ENCODE measurements at regions not wholly inside any gene's neighbourhood (a gene's known extent, or its start where the extent isn't known, plus 50 kb on each side); places are given as distances from the start of the nearest gene placed in this dataset.

DNA sequence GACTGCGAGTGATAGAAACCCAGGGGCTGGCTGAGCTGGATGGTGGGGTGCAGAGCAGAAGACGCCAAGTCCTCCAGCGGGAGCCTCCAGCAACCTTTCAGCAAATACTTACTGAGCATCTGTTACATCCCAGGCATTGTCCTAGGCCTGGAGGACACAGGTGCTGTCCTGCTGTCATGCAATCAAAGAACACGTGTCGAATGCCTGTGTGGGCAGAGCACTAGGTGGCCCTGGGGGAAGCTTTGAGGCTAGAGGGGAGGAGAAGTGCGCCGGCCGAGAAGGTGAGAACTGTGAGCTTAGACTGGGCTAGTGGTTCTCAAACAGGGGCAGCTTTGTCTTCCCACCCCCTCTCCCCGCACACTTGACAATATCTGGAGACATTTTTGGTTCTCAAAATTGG, 233.6 kb downstream of the BMP7 start:
- H3K27ac Mint-ChIP-seq (ENCODE audit: unreplicated experiment): no peak overlapping the region
- DNase-seq (ENCODE audit: low spot score): no peak
- TF ChIP-seq, protein P1, sequence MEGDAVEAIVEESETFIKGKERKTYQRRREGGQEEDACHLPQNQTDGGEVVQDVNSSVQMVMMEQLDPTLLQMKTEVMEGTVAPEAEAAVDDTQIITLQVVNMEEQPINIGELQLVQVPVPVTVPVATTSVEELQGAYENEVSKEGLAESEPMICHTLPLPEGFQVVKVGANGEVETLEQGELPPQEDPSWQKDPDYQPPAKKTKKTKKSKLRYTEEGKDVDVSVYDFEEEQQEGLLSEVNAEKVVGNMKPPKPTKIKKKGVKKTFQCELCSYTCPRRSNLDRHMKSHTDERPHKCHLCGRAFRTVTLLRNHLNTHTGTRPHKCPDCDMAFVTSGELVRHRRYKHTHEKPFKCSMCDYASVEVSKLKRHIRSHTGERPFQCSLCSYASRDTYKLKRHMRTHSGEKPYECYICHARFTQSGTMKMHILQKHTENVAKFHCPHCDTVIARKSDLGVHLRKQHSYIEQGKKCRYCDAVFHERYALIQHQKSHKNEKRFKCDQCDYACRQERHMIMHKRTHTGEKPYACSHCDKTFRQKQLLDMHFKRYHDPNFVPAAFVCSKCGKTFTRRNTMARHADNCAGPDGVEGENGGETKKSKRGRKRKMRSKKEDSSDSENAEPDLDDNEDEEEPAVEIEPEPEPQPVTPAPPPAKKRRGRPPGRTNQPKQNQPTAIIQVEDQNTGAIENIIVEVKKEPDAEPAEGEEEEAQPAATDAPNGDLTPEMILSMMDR (IDR thresholded peaks at IDR 0.05; ENCODE audit: unreplicated experiment): no peak
- no peak overlapping the region for H3K4me3 Mint-ChIP-seq (ENCODE audit: unreplicated experiment)
- peaks cover 21% of the 10 kb centered on the region for H3K4me1 Mint-ChIP-seq (ENCODE audit: unreplicated experiment)
- H3K9me3 Mint-ChIP-seq (ENCODE audit: unreplicated experiment): no peaks in the 10 kb centered on the region
- no peaks in the 10 kb centered on the region for H3K36me3 Mint-ChIP-seq (ENCODE audit: low read depth, unreplicated experiment)
- H3K27me3 Mint-ChIP-seq (ENCODE audit: unreplicated experiment): peaks cover 7% of the 10 kb centered on the region

DNA sequence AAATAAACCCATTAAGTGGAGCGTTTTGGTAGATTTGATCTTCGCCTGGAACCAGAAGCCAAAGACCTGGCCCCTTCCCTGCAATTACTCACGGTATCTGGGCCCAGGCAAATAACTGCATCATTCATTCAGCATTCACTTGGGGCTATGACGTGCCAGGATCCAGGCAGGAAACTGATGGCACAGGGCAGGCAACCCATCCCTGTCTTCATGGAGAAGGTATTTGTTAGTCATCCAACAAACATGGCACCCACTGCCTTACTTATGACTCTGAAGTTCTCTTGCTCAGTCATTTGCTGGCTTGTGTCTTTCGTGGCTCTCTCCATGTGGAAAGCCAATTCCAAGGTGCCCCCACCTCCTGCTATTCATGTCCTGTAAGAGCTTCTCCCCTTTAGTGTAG, 232.4 kb downstream of the BMP7 start:
- Mint-ChIP-seq H3K36me3 (ENCODE audit: low read depth, unreplicated experiment) (no peaks in the 10 kb centered on the region), H3K27ac (ENCODE audit: unreplicated experiment) (no peak overlapping the region), H3K9me3 (ENCODE audit: unreplicated experiment) (no peaks in the 10 kb centered on the region), H3K4me3 (ENCODE audit: unreplicated experiment) (no peak overlapping the region), H3K27me3 (ENCODE audit: unreplicated experiment) (peaks cover 7% of the 10 kb centered on the region), H3K4me1 (ENCODE audit: unreplicated experiment) (peaks cover 21% of the 10 kb centered on the region)
- TF ChIP-seq, protein P1 (IDR thresholded peaks at IDR 0.05; ENCODE audit: unreplicated experiment): no peak
- no peak for DNase-seq (ENCODE audit: low spot score)

DNA sequence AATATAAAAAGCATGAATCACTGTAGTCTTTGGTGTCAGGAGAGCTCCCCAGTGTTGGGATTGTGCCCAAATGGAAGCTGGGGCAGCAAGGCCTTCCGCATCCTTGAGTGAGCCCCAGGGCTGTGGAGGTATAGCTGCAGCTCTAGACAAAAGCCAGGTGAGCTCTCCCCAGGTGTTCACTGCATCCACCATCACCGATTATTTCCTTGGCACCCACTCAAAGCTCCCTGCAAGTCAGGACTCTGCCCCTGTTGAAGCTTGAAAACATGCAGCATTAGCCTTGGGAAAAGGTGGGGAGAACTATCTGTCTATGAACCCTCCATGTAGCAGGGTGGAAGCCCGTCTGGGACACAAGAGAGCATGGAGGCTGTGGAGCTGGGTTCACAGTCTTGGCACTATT, 228.8 kb downstream of the BMP7 start:
- Mint-ChIP-seq H3K27ac (ENCODE audit: unreplicated experiment) (no peak overlapping the region), H3K27me3 (ENCODE audit: unreplicated experiment) (peaks cover 2% of the 10 kb centered on the region), H3K4me3 (ENCODE audit: unreplicated experiment) (no peak overlapping the region), H3K36me3 (ENCODE audit: low read depth, unreplicated experiment) (no peaks in the 10 kb centered on the region), H3K9me3 (ENCODE audit: unreplicated experiment) (no peaks in the 10 kb centered on the region), H3K4me1 (ENCODE audit: unreplicated experiment) (peaks cover 9% of the 10 kb centered on the region)
- DNase-seq (ENCODE audit: low spot score): no peak
- TF ChIP-seq, protein P1 (IDR thresholded peaks at IDR 0.05; ENCODE audit: unreplicated experiment): no peak

GRCh38 chr20:57038608-57039440, 227.6 kb downstream of the BMP7 start:
- DNase-seq (ENCODE audit: low spot score): no peak
- H3K4me3 Mint-ChIP-seq (ENCODE audit: unreplicated experiment): no peak overlapping the region
- H3K36me3 Mint-ChIP-seq (ENCODE audit: low read depth, unreplicated experiment): no peaks in the 10 kb centered on the region
- no peaks in the 10 kb centered on the region for H3K9me3 Mint-ChIP-seq (ENCODE audit: unreplicated experiment)
- TF ChIP-seq, protein P1 (IDR thresholded peaks at IDR 0.05; ENCODE audit: unreplicated experiment): no peak
- no peaks in the 10 kb centered on the region for H3K4me1 Mint-ChIP-seq (ENCODE audit: unreplicated experiment)
- H3K27me3 Mint-ChIP-seq (ENCODE audit: unreplicated experiment): peaks cover 2% of the 10 kb centered on the region
- H3K27ac Mint-ChIP-seq (ENCODE audit: unreplicated experiment): no peak overlapping the region

GRCh38 chr20:57040466-57040865, 226.0 kb downstream of the BMP7 start:
- TF ChIP-seq, protein P1 (IDR thresholded peaks at IDR 0.05; ENCODE audit: unreplicated experiment): no peak
- H3K9me3 Mint-ChIP-seq (ENCODE audit: unreplicated experiment): no peaks in the 10 kb centered on the region
- no peak overlapping the region for H3K27ac Mint-ChIP-seq (ENCODE audit: unreplicated experiment)
- no peaks in the 10 kb centered on the region for H3K36me3 Mint-ChIP-seq (ENCODE audit: low read depth, unreplicated experiment)
- H3K4me1 Mint-ChIP-seq (ENCODE audit: unreplicated experiment): no peaks in the 10 kb centered on the region
- DNase-seq (ENCODE audit: low spot score): no peak
- no peak overlapping the region for H3K4me3 Mint-ChIP-seq (ENCODE audit: unreplicated experiment)
- H3K27me3 Mint-ChIP-seq (ENCODE audit: unreplicated experiment): peaks cover 2% of the 10 kb centered on the region
